Lung (tissue), 11 donors: ENCODE measurements at regions not wholly inside any gene's neighbourhood (a gene's known extent, or its start where the extent isn't known, plus 50 kb on each side); places are given as distances from the start of the nearest gene placed in this dataset.

Experiments used
- ATAC-seq: fragments of 200-7000 bp; cut with Tn5 transposase; one replicate; pipeline ENCODE4 v1.9.1; 2020; ENCODE audit warnings: moderate number of reproducible peaks; ENCODE audit not compliant: insufficient read depth, low FRiP score
- DNase-seq, 3 donors: peaks; one replicate each; pipeline ENCODE4 v3.0.0-alpha.2; 2013 to 2017
- H3K27ac ChIP-seq, 2 donors: one replicate each; pipeline ENCODE4 v1.5.1; 2013; ENCODE audit warnings: mild to moderate bottlenecking in 2 of 2, moderate library complexity in 2 of 2, control low read depth in 1 of 2, inconsistent platforms in 1 of 2, low read depth in 1 of 2, low read length in 1 of 2
- H3K27me3 ChIP-seq, 3 donors: one replicate each; pipeline ENCODE4 v1.5.1; 2013; ENCODE audit warnings: low read length in 2 of 3; ENCODE audit not compliant: control insufficient read depth in 3 of 3, insufficient read depth in 3 of 3
- H3K36me3 ChIP-seq, 4 donors: one replicate each; pipeline ENCODE4 v1.5.1; 2013; ENCODE audit warnings: low read length in 4 of 4, mild to moderate bottlenecking in 1 of 4, moderate library complexity in 1 of 4; ENCODE audit not compliant: control insufficient read depth in 4 of 4, insufficient read depth in 4 of 4
- H3K4me1 ChIP-seq, 5 donors: one replicate each; pipeline ENCODE4 v1.5.1; 2013; ENCODE audit warnings: low read length in 5 of 5, mild to moderate bottlenecking in 2 of 5, moderate library complexity in 1 of 5; ENCODE audit not compliant: control insufficient read depth in 5 of 5, insufficient read depth in 5 of 5
- H3K4me3 ChIP-seq: one replicate; pipeline ENCODE4 v1.5.1; 2013; ENCODE audit warnings: mild to moderate bottlenecking, control low read depth, moderate library complexity
- H3K9ac ChIP-seq, 2 donors: one replicate each; pipeline ENCODE4 v1.5.1; 2013; ENCODE audit warnings: low read length in 2 of 2, control low read depth in 1 of 2; ENCODE audit not compliant: insufficient read depth in 1 of 2
- H3K9me3 ChIP-seq, 4 donors: one replicate each; pipeline ENCODE4 v1.5.1; 2013; ENCODE audit warnings: low read length in 3 of 4, mild to moderate bottlenecking in 1 of 4, moderate library complexity in 1 of 4; ENCODE audit not compliant: control insufficient read depth in 4 of 4, insufficient read depth in 3 of 4
- CTCF ChIP-seq: IDR thresholded peaks from 2 replicates; pipeline ENCODE4 v1.5.1; 2012; ENCODE audit warnings: mild to moderate bottlenecking; ENCODE audit errors: control extremely low read depth, extremely low read depth
- WGBS, 2 donors: extraction: QIAGEN DNeasy Blood & Tissue Kit; methylation state at CpG; one replicate each; pipeline ENCODE4 v1.1.7; 2013; 5-methylcytosine and 5-hydroxymethylcytosine counted together
- donor health status: control.
- donor health status: control.
- donor health status: Bipolar disorder and iron deficiency.
- donor health status: healthy.
- donor health status: DM: yes; HTN: yes; CAD: no.

- Histone ChIP-seq H3K27ac (no peak overlapping the region), H3K4me3 (no peak overlapping the region), H3K4me1 (no peaks in the 10 kb centered on the region), H3K9me3 (no peaks in the 10 kb centered on the region), H3K27me3 (peaks cover 0 to 2% (median 0%) of the 10 kb centered on the region in 3 donors), H3K36me3 (no peaks in the 10 kb centered on the region), H3K9ac (no peak overlapping the region)
- ATAC-seq (no peak), DNase-seq (no peak)
- 62 to 82% methylated on average over 2 of the region's 2 CpGs for WGBS, 2 donors
- TF ChIP-seq CTCF, result no peak
Observed at GRCh38 chr7:142334236-142334635, 76.4 kb upstream of the PRSS58 start.

GRCh38 chr7:142332421-142332820, 74.6 kb upstream of the PRSS58 start:
- 88 to 90% methylated on average over 6 of the region's 6 CpGs for WGBS, 2 donors
- H3K4me3 ChIP-seq, result no peak overlapping the region
- no peaks in the 10 kb centered on the region for H3K4me1 ChIP-seq
- no peak for TF ChIP-seq CTCF
- ATAC-seq (no peak), DNase-seq (no peak)
- H3K9me3 ChIP-seq, result no peaks in the 10 kb centered on the region
- H3K36me3 ChIP-seq, result no peaks in the 10 kb centered on the region
- H3K27me3 ChIP-seq, result no peaks in the 10 kb centered on the region
- no peak overlapping the region for H3K27ac ChIP-seq
- no peak overlapping the region for H3K9ac ChIP-seq

GRCh38 chr7:142331941-142332340, 74.1 kb upstream of the PRSS58 start:
- TF ChIP-seq CTCF, result no peak
- H3K36me3 ChIP-seq, result no peaks in the 10 kb centered on the region
- H3K4me1 ChIP-seq, result no peaks in the 10 kb centered on the region
- ATAC-seq, result no peak
- no peak overlapping the region for H3K4me3 ChIP-seq
- 61 to 77% methylated on average over 2 of the region's 2 CpGs for WGBS, 2 donors
- H3K27me3 ChIP-seq, result no peaks in the 10 kb centered on the region
- H3K9me3 ChIP-seq, result no peaks in the 10 kb centered on the region
- H3K9ac ChIP-seq, result no peak overlapping the region
- H3K27ac ChIP-seq, result no peak overlapping the region
- no peak for DNase-seq

GRCh38 chr7:142329062-142329790, 71.4 kb upstream of the PRSS58 start:
- 79 to 88% methylated on average over 5 of the region's 5 CpGs for WGBS, 2 donors
- TF ChIP-seq CTCF, result no peak
- DNase-seq, result no peak

More at GRCh38 chr7:142329062-142329790, 71.4 kb upstream of the PRSS58 start:
- Histone ChIP-seq H3K9me3 (no peaks in the 10 kb centered on the region), H3K27me3 (no peaks in the 10 kb centered on the region), H3K27ac (no peak overlapping the region), H3K4me1 (no peaks in the 10 kb centered on the region), H3K36me3 (no peaks in the 10 kb centered on the region), H3K4me3 (no peak overlapping the region), H3K9ac (no peak overlapping the region)
- ATAC-seq, result no peak
